ENCODE measurements at regions not wholly inside any gene's neighbourhood (a gene's known extent, or its start where the extent isn't known, plus 50 kb on each side); places are given as distances from the start of the nearest gene placed in this dataset.

GRCh38 chr20:62537649-62538292, 62.0 kb upstream of the GATA5 start (continued):
- TF ChIP-seq ZNF621 (tag by site-specific recombination; IDR thresholded peaks at IDR 0.05) = no peak
- TF ChIP-seq ZNF600 (tag by site-specific recombination; IDR thresholded peaks at IDR 0.05) = 0 out of 2 replicates have a peak, but pooled peaks have one; percentile 43
- peak; percentile 52 for TF ChIP-seq KLF1 (tag by site-specific recombination; IDR thresholded peaks at IDR 0.05)
- no peak for TF ChIP-seq KLF10 (tag by site-specific recombination; IDR thresholded peaks at IDR 0.05)
- TF ChIP-seq ZNF785 (tag by site-specific recombination; IDR thresholded peaks at IDR 0.05) = no peak
- no peak for TF ChIP-seq ZNF292 (tag by site-specific recombination; IDR thresholded peaks at IDR 0.05; ENCODE audit: borderline replicate concordance, low read depth)
- no peak for TF ChIP-seq ZSCAN4 (tag by site-specific recombination; IDR thresholded peaks at IDR 0.05)
- no peak for TF ChIP-seq ZSCAN18 (tag by site-specific recombination; IDR thresholded peaks at IDR 0.05)

- H3K4me3 ChIP-seq (ENCODE audit: low read depth, low read length) = no peak overlapping the region
- H3K4me1 ChIP-seq (ENCODE audit: control insufficient read depth, insufficient read depth, low read length) = no peaks in the 10 kb centered on the region
- H3K27ac ChIP-seq (ENCODE audit: extremely low read depth, low read depth, low read length) = no peak overlapping the region
- H3K36me3 ChIP-seq (ENCODE audit: control insufficient read depth in 2 of 2, insufficient read depth in 1 of 2, low read length in 2 of 2) = no peaks in the 10 kb centered on the region
- ChIA-PET POLR2A (no interaction called here), CTCF (interaction anchor here (0.6 kb wide), 1 partner anchor 39 kb away, joined by 4 read pairs; no protein-coding TSS in a partner anchor)
- TF ChIP-seq OSR2 (tag by site-specific recombination; IDR thresholded peaks at IDR 0.05) (0 out of 2 replicates have a peak, but pooled peaks have one; percentile 34), ZBTB26 (tag by site-specific recombination; optimal IDR thresholded peaks at IDR 0.05) (no peak), ZNF580 (tag by site-specific recombination; IDR thresholded peaks at IDR 0.05) (no peak), ZNF341 (tag by site-specific recombination; IDR thresholded peaks at IDR 0.05; ENCODE audit: low read depth) (peak; percentile 34; the same call in 1 of the 2 replicates)
- H3K9me3 ChIP-seq (ENCODE audit: control insufficient read depth, insufficient read depth, low read depth, low read length) = no peaks in the 10 kb centered on the region
Observed at GRCh38 chr20:62539198-62540045, 63.6 kb upstream of the GATA5 start.

- no peaks in the 10 kb centered on the region for H3K36me3 ChIP-seq (ENCODE audit: control insufficient read depth in 2 of 2, insufficient read depth in 1 of 2, low read length in 2 of 2)
- H3K4me3 ChIP-seq (ENCODE audit: low read depth, low read length) = no peak overlapping the region
- TF ChIP-seq ZFP41 (tag by site-specific recombination; IDR thresholded peaks at IDR 0.05; ENCODE audit: borderline replicate concordance) (no peak), GLIS1 (tag by site-specific recombination; IDR thresholded peaks at IDR 0.05) (peak; percentile 61; the same call in 1 of the 2 replicates)
- CTCF ChIA-PET = interaction anchor here (0.6 to 0.8 kb wide), 3 partner anchors 11 to 538 kb away, joined by 3 to 4 read pairs (median 4); no protein-coding TSS in a partner anchor
- POLR2A ChIA-PET = no interaction called here
- no peak overlapping the region for H3K27ac ChIP-seq (ENCODE audit: extremely low read depth, low read depth, low read length)
- H3K9me3 ChIP-seq (ENCODE audit: control insufficient read depth, insufficient read depth, low read depth, low read length) = no peaks in the 10 kb centered on the region
- H3K4me1 ChIP-seq (ENCODE audit: control insufficient read depth, insufficient read depth, low read length) = no peaks in the 10 kb centered on the region
Observed at GRCh38 chr20:62540504-62540903, 64.7 kb upstream of the GATA5 start.

Measured in HEK293 (cell line).